ENCODE measurements at regions not wholly inside any gene's neighbourhood (a gene's known extent, or its start where the extent isn't known, plus 50 kb on each side); places are given as distances from the start of the nearest gene placed in this dataset.
A peak's percentile ranks its signal among the peaks of the same experiment; 100 is the strongest.

- Histone ChIP-seq H3K36me3 (ENCODE audit: control insufficient read depth in 1 of 2, insufficient read depth in 2 of 2, low read length in 2 of 2) (no peaks in the 10 kb centered on the region), H3K9me3 (ENCODE audit: control insufficient read depth in 1 of 2, low read length in 2 of 2) (no peaks in the 10 kb centered on the region), H3K4me1 (ENCODE audit: control insufficient read depth in 1 of 2, insufficient read depth in 2 of 2, low read length in 2 of 2) (no peaks in the 10 kb centered on the region), H3K27me3 (ENCODE audit: low read depth, low read length) (no peaks in the 10 kb centered on the region), H3K4me3 (ENCODE audit: low read depth in 1 of 2, low read length in 2 of 2) (no peak overlapping the region), H3K27ac (ENCODE audit: low read length) (no peak overlapping the region)
These were observed 319.2 kb downstream of the SHQ1 start for GRCh38 chr3:72529081-72529480.

- H3K27me3 ChIP-seq (ENCODE audit: low read depth, low read length): no peaks in the 10 kb centered on the region
- H3K4me3 ChIP-seq (ENCODE audit: low read depth in 1 of 2, low read length in 2 of 2): no peak overlapping the region
- H3K36me3 ChIP-seq (ENCODE audit: control insufficient read depth in 1 of 2, insufficient read depth in 2 of 2, low read length in 2 of 2): no peaks in the 10 kb centered on the region
- peak overlapping the region; percentile 42 for H3K27ac ChIP-seq (ENCODE audit: low read length)
- H3K4me1 ChIP-seq (ENCODE audit: control insufficient read depth in 1 of 2, insufficient read depth in 2 of 2, low read length in 2 of 2): peaks cover 0 to 7% of the 10 kb centered on the region in 2 donors
- H3K9me3 ChIP-seq (ENCODE audit: control insufficient read depth in 1 of 2, low read length in 2 of 2): no peaks in the 10 kb centered on the region
These were observed 324.7 kb downstream of the SHQ1 start for GRCh38 chr3:72523429-72524151.

- no peak overlapping the region for H3K4me3 ChIP-seq (ENCODE audit: low read depth in 1 of 2, low read length in 2 of 2)
- peaks cover 0 to 7% of the 10 kb centered on the region in 2 donors for H3K4me1 ChIP-seq (ENCODE audit: control insufficient read depth in 1 of 2, insufficient read depth in 2 of 2, low read length in 2 of 2)
- H3K9me3 ChIP-seq (ENCODE audit: control insufficient read depth in 1 of 2, low read length in 2 of 2): no peaks in the 10 kb centered on the region
- no peaks in the 10 kb centered on the region for H3K36me3 ChIP-seq (ENCODE audit: control insufficient read depth in 1 of 2, insufficient read depth in 2 of 2, low read length in 2 of 2)
- no peaks in the 10 kb centered on the region for H3K27me3 ChIP-seq (ENCODE audit: low read depth, low read length)
- H3K27ac ChIP-seq (ENCODE audit: low read length): no peak overlapping the region
These were observed 327.4 kb downstream of the SHQ1 start for GRCh38 chr3:72520690-72521308.

- peaks cover 0 to 7% of the 10 kb centered on the region in 2 donors for H3K4me1 ChIP-seq (ENCODE audit: control insufficient read depth in 1 of 2, insufficient read depth in 2 of 2, low read length in 2 of 2)
- no peaks in the 10 kb centered on the region for H3K36me3 ChIP-seq (ENCODE audit: control insufficient read depth in 1 of 2, insufficient read depth in 2 of 2, low read length in 2 of 2)
- no peaks in the 10 kb centered on the region for H3K27me3 ChIP-seq (ENCODE audit: low read depth, low read length)
- H3K27ac ChIP-seq (ENCODE audit: low read length): no peak overlapping the region
- no peak overlapping the region for H3K4me3 ChIP-seq (ENCODE audit: low read depth in 1 of 2, low read length in 2 of 2)
- H3K9me3 ChIP-seq (ENCODE audit: control insufficient read depth in 1 of 2, low read length in 2 of 2): no peaks in the 10 kb centered on the region
These were observed 328.2 kb downstream of the SHQ1 start for GRCh38 chr3:72519946-72520604.

GRCh38 chr3:72517921-72518424 is 330.3 kb downstream of the SHQ1 start:
- no peaks in the 10 kb centered on the region for H3K27me3 ChIP-seq (ENCODE audit: low read depth, low read length)
- H3K36me3 ChIP-seq (ENCODE audit: control insufficient read depth in 1 of 2, insufficient read depth in 2 of 2, low read length in 2 of 2): no peaks in the 10 kb centered on the region
- no peak overlapping the region for H3K27ac ChIP-seq (ENCODE audit: low read length)
- peaks cover 0 to 5% of the 10 kb centered on the region in 2 donors for H3K4me1 ChIP-seq (ENCODE audit: control insufficient read depth in 1 of 2, insufficient read depth in 2 of 2, low read length in 2 of 2)
- no peak overlapping the region for H3K4me3 ChIP-seq (ENCODE audit: low read depth in 1 of 2, low read length in 2 of 2)
- no peaks in the 10 kb centered on the region for H3K9me3 ChIP-seq (ENCODE audit: control insufficient read depth in 1 of 2, low read length in 2 of 2)

- no peak overlapping the region for H3K27ac ChIP-seq (ENCODE audit: low read length)
- no peaks in the 10 kb centered on the region for H3K4me1 ChIP-seq (ENCODE audit: control insufficient read depth in 1 of 2, insufficient read depth in 2 of 2, low read length in 2 of 2)
- no peaks in the 10 kb centered on the region for H3K36me3 ChIP-seq (ENCODE audit: control insufficient read depth in 1 of 2, insufficient read depth in 2 of 2, low read length in 2 of 2)
- no peaks in the 10 kb centered on the region for H3K9me3 ChIP-seq (ENCODE audit: control insufficient read depth in 1 of 2, low read length in 2 of 2)
- H3K27me3 ChIP-seq (ENCODE audit: low read depth, low read length): no peaks in the 10 kb centered on the region
- H3K4me3 ChIP-seq (ENCODE audit: low read depth in 1 of 2, low read length in 2 of 2): no peak overlapping the region
These were observed 330.9 kb downstream of the SHQ1 start for GRCh38 chr3:72517336-72517735.

- Histone ChIP-seq H3K4me1 (ENCODE audit: control insufficient read depth in 1 of 2, insufficient read depth in 2 of 2, low read length in 2 of 2) (no peaks in the 10 kb centered on the region), H3K27ac (ENCODE audit: low read length) (no peak overlapping the region), H3K4me3 (ENCODE audit: low read depth in 1 of 2, low read length in 2 of 2) (no peak overlapping the region), H3K9me3 (ENCODE audit: control insufficient read depth in 1 of 2, low read length in 2 of 2) (no peaks in the 10 kb centered on the region), H3K36me3 (ENCODE audit: control insufficient read depth in 1 of 2, insufficient read depth in 2 of 2, low read length in 2 of 2) (no peaks in the 10 kb centered on the region), H3K27me3 (ENCODE audit: low read depth, low read length) (no peaks in the 10 kb centered on the region)
These were observed 331.9 kb downstream of the SHQ1 start for GRCh38 chr3:72516361-72516760.

- no peaks in the 10 kb centered on the region for H3K27me3 ChIP-seq (ENCODE audit: low read depth, low read length)
- no peaks in the 10 kb centered on the region for H3K9me3 ChIP-seq (ENCODE audit: control insufficient read depth in 1 of 2, low read length in 2 of 2)
- H3K4me1 ChIP-seq (ENCODE audit: control insufficient read depth in 1 of 2, insufficient read depth in 2 of 2, low read length in 2 of 2): no peaks in the 10 kb centered on the region
- H3K36me3 ChIP-seq (ENCODE audit: control insufficient read depth in 1 of 2, insufficient read depth in 2 of 2, low read length in 2 of 2): no peaks in the 10 kb centered on the region
- no peak overlapping the region for H3K27ac ChIP-seq (ENCODE audit: low read length)
- H3K4me3 ChIP-seq (ENCODE audit: low read depth in 1 of 2, low read length in 2 of 2): no peak overlapping the region
These were observed 332.3 kb downstream of the SHQ1 start for GRCh38 chr3:72515941-72516340.

GRCh38 chr3:72515281-72515680 is 333.0 kb downstream of the SHQ1 start:
- no peaks in the 10 kb centered on the region for H3K27me3 ChIP-seq (ENCODE audit: low read depth, low read length)
- no peaks in the 10 kb centered on the region for H3K9me3 ChIP-seq (ENCODE audit: control insufficient read depth in 1 of 2, low read length in 2 of 2)
- no peaks in the 10 kb centered on the region for H3K4me1 ChIP-seq (ENCODE audit: control insufficient read depth in 1 of 2, insufficient read depth in 2 of 2, low read length in 2 of 2)
- H3K27ac ChIP-seq (ENCODE audit: low read length): no peak overlapping the region
- no peaks in the 10 kb centered on the region for H3K36me3 ChIP-seq (ENCODE audit: control insufficient read depth in 1 of 2, insufficient read depth in 2 of 2, low read length in 2 of 2)
- no peak overlapping the region for H3K4me3 ChIP-seq (ENCODE audit: low read depth in 1 of 2, low read length in 2 of 2)

GRCh38 chr3:72510247-72510646 is 338.0 kb downstream of the SHQ1 start:
- Histone ChIP-seq H3K27me3 (ENCODE audit: low read depth, low read length) (no peaks in the 10 kb centered on the region), H3K4me1 (ENCODE audit: control insufficient read depth in 1 of 2, insufficient read depth in 2 of 2, low read length in 2 of 2) (no peaks in the 10 kb centered on the region), H3K27ac (ENCODE audit: low read length) (no peak overlapping the region), H3K36me3 (ENCODE audit: control insufficient read depth in 1 of 2, insufficient read depth in 2 of 2, low read length in 2 of 2) (no peaks in the 10 kb centered on the region), H3K4me3 (ENCODE audit: low read depth in 1 of 2, low read length in 2 of 2) (no peak overlapping the region), H3K9me3 (ENCODE audit: control insufficient read depth in 1 of 2, low read length in 2 of 2) (no peaks in the 10 kb centered on the region)

- Histone ChIP-seq H3K27me3 (ENCODE audit: low read depth, low read length) (no peaks in the 10 kb centered on the region), H3K4me3 (ENCODE audit: low read depth in 1 of 2, low read length in 2 of 2) (no peak overlapping the region), H3K36me3 (ENCODE audit: control insufficient read depth in 1 of 2, insufficient read depth in 2 of 2, low read length in 2 of 2) (no peaks in the 10 kb centered on the region), H3K9me3 (ENCODE audit: control insufficient read depth in 1 of 2, low read length in 2 of 2) (no peaks in the 10 kb centered on the region), H3K27ac (ENCODE audit: low read length) (no peak overlapping the region), H3K4me1 (ENCODE audit: control insufficient read depth in 1 of 2, insufficient read depth in 2 of 2, low read length in 2 of 2) (no peaks in the 10 kb centered on the region)
These were observed 342.5 kb downstream of the SHQ1 start for GRCh38 chr3:72505539-72506405.
